ENCODE measurements at regions not wholly inside any gene's neighbourhood (a gene's known extent, or its start where the extent isn't known, plus 50 kb on each side); places are given as distances from the start of the nearest gene placed in this dataset.

GRCh38 chr2:147067136-147067535 is 777.7 kb upstream of the ACVR2A start:
- no peak for TF ChIP-seq CTCF (IDR thresholded peaks at IDR 0.05)
- TF ChIP-seq POLR2A (IDR thresholded peaks at IDR 0.05) = no peak

Measured in uterus (tissue), 2 donors.